ENCODE measurements at regions not wholly inside any gene's neighbourhood (a gene's known extent, or its start where the extent isn't known, plus 50 kb on each side); places are given as distances from the start of the nearest gene placed in this dataset.

DNA sequence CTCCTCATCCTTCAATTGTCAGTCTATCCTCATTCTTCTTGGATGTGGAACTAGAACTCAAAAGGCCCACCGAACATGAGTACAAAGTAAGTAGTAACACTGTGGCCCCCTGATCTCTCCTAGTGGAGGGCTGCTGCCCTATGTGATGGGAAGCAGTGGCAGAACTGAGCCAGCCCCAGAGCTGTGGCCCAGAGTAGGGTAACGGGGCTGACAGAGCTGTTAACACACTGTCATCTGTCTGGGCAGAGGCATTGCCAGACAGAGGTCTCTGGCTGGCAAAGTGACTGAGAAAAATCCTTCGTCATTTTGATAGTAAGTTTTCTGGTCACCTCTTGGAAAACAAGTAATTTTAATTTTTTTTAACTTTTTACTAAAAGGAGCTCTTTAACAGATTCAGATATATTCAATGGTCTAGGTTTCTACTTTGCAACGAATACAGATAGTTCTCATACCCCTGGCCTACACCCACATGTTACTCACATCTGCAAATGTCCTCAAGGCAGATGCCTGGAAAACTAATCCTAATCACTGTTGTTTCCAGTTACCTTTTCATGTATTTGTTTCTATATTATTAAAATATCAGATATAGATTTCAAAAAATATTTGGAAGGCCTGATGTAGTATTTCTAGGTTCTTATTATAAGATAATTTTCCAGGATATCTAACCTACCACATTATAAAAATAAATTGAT lies 588.7 kb downstream of the CPS1 start:
- TF ChIP-seq, protein P1, sequence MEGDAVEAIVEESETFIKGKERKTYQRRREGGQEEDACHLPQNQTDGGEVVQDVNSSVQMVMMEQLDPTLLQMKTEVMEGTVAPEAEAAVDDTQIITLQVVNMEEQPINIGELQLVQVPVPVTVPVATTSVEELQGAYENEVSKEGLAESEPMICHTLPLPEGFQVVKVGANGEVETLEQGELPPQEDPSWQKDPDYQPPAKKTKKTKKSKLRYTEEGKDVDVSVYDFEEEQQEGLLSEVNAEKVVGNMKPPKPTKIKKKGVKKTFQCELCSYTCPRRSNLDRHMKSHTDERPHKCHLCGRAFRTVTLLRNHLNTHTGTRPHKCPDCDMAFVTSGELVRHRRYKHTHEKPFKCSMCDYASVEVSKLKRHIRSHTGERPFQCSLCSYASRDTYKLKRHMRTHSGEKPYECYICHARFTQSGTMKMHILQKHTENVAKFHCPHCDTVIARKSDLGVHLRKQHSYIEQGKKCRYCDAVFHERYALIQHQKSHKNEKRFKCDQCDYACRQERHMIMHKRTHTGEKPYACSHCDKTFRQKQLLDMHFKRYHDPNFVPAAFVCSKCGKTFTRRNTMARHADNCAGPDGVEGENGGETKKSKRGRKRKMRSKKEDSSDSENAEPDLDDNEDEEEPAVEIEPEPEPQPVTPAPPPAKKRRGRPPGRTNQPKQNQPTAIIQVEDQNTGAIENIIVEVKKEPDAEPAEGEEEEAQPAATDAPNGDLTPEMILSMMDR (conservative IDR thresholded peaks at IDR 0.05), result no peak
- no peak for TF ChIP-seq ZFX (IDR thresholded peaks at IDR 0.05)
- no peak overlapping the region for H3K27ac ChIP-seq

DNA sequence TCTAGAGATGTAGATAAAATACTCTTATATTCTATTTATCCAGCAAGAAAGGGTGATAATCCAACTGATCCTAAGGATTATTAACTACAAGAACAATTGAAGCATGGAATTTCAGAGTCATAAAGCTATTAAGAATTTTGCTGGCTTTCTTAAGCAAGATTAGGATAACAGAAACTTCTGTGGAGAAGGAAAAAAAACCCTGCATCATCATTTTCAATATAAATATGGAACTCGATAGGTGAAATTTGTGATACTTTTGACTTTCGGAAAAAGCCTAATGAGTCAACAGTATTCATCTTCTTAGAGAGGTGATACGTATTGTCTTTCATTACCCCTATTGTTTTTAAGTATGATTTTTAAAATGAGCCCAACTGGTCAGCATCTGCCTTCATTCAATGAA lies 593.3 kb downstream of the CPS1 start:
- no peak overlapping the region for H3K27ac ChIP-seq
- TF ChIP-seq ZFX (IDR thresholded peaks at IDR 0.05), result no peak
- TF ChIP-seq, protein P1 (conservative IDR thresholded peaks at IDR 0.05), result no peak

DNA sequence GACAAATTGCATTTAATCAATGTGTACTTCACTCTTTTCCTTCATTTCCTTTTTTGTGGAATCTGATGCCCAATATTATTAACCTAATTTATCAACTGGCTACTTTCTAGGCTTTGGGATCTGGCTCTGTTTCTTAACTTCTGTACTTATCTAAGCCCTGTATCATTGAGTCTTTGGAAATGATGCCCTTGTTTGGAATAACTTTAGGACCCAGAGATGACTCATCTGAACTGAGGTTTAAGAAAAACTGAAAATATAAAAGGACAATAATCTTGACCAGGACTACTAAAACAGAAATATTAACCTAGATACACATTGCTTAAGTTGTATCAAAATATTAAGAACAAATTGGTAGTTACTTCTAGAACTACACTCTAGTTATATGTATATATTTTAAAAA lies 600.8 kb downstream of the CPS1 start:
- TF ChIP-seq, protein P1 (conservative IDR thresholded peaks at IDR 0.05), result no peak
- TF ChIP-seq ZFX (IDR thresholded peaks at IDR 0.05), result no peak
- H3K27ac ChIP-seq, result no peak overlapping the region

DNA sequence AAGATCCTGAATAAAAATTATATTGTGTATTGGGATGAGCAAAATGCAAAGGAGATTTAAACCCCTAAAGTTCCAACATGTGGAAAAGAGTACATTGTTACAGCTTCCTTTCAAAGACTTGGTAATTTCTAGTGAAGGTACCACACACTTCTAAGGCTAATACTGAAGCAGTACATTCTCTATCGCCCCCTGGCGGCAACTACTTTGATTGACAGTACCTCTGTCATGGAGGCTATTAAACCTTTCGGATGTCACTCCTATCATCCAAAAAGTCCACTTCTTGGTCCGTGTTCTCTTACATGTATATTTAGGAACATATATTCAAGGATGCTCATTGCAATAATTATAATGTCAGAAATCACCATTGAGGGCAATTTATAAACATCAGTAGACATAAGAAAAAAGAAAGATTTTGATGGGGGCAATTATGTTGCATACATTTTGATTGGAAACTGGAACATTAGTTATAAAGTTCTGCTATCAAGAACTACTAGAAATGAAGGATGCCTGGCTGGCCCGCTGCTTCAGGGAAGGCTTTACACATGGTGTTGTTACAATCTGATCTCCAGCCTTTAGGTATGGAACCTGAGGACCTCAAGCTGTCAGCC lies 601.6 kb downstream of the CPS1 start:
- H3K27ac ChIP-seq, result no peak overlapping the region
- TF ChIP-seq, protein P1 (conservative IDR thresholded peaks at IDR 0.05), result peak; percentile 86
- no peak for TF ChIP-seq ZFX (IDR thresholded peaks at IDR 0.05)

DNA sequence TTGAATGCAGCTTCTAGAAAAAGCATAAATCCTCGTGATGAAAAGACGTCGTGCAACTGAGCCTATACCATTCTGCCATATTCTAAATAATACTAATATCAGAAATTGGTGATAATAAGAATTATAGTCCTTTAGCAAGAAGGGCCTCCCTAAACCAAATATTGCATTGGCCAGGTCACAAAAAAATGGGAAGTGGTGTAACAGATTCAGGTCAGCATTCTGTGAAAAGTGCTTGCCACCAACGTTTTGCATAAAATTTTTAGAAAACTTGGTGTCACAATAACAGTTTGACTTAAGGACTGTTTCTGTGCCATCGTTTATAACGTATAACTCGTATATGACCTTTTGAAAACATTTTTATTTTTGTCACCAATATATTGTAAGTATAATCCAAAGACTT lies 603.6 kb downstream of the CPS1 start:
- H3K27ac ChIP-seq, result no peak overlapping the region
- no peak for TF ChIP-seq ZFX (IDR thresholded peaks at IDR 0.05)
- TF ChIP-seq, protein P1 (conservative IDR thresholded peaks at IDR 0.05), result no peak

DNA sequence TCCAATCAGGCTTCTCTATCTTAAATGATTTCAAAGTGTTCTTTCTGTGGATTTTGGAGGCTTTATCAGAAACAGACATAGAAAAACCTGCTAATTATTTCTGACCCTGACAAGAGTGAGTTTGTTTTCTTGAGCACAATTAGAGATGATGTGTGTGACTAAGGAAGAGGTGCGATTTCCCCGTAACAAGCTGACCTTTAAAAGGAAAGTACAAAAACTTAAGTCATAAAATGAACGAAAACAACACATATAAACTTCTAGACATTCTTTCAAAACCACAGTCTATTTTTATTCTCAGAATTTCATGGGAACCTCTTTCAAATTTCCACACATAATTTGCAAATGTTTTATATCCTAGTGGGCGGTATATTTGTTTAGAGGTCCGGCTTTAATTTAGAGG lies 604.8 kb downstream of the CPS1 start:
- no peak for TF ChIP-seq ZFX (IDR thresholded peaks at IDR 0.05)
- TF ChIP-seq, protein P1 (conservative IDR thresholded peaks at IDR 0.05), result no peak
- H3K27ac ChIP-seq, result no peak overlapping the region

DNA sequence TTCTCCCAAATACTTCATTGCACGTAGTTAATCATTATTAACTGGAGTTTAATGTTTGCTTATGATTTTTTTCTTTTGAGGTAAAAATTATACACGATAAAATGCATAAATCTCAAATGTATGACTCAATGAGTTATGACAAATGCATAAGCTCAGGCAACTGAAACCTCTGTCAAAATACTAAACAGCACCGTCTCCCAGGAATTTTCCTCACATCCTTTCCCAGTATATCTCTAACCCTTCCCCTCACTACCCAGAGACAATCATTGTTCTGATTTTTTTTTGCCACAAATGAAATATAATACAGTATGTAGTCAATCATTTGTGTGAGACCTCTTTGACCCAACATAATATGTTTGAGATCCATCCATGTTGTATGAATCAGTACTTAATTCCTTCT lies 606.5 kb downstream of the CPS1 start:
- TF ChIP-seq ZFX (IDR thresholded peaks at IDR 0.05), result no peak
- TF ChIP-seq, protein P1 (conservative IDR thresholded peaks at IDR 0.05), result no peak
- H3K27ac ChIP-seq, result no peak overlapping the region
